ENCODE measurements at regions not wholly inside any gene's neighbourhood (a gene's known extent, or its start where the extent isn't known, plus 50 kb on each side); places are given as distances from the start of the nearest gene placed in this dataset.

GRCh38 chr13:108369412-108369811, 99.9 kb downstream of the TNFSF13B start:
- TF ChIP-seq CTCF (IDR thresholded peaks at IDR 0.05; ENCODE audit: low read length), result no peak
- no peak for TF ChIP-seq EZH2 (optimal IDR thresholded peaks at IDR 0.05; ENCODE audit: low read depth, low read length)

All from MM.1S (cell line).